Stimulated activated CD4-positive, alpha-beta T cell treated with anti-CD3 and anti-CD28 coated beads, TNF-alpha, amount 100 ng/mL, for 4 hours (primary cell): ENCODE measurements at regions not wholly inside any gene's neighbourhood (a gene's known extent, or its start where the extent isn't known, plus 50 kb on each side); places are given as distances from the start of the nearest gene placed in this dataset.
"Not testable (repeated sequence)": the region's sequence is repeated elsewhere in the genome, so short reads cannot be mapped to it uniquely, and the experiment has no call there.

Experiments used
- DNase-seq, 3 experiments: peaks; one replicate each; pipeline ENCODE4 v3.0.0-alpha.2; 2020; ENCODE audit warnings: low read depth in 3 of 3

- not testable (repeated sequence) for DNase-seq
Measured at GRCh38 chr2:89293399-89293798, 601.9 kb downstream of the RPIA start.

- not testable (repeated sequence) for DNase-seq
Measured at GRCh38 chr2:89294335-89294734, 602.9 kb downstream of the RPIA start.

DNA sequence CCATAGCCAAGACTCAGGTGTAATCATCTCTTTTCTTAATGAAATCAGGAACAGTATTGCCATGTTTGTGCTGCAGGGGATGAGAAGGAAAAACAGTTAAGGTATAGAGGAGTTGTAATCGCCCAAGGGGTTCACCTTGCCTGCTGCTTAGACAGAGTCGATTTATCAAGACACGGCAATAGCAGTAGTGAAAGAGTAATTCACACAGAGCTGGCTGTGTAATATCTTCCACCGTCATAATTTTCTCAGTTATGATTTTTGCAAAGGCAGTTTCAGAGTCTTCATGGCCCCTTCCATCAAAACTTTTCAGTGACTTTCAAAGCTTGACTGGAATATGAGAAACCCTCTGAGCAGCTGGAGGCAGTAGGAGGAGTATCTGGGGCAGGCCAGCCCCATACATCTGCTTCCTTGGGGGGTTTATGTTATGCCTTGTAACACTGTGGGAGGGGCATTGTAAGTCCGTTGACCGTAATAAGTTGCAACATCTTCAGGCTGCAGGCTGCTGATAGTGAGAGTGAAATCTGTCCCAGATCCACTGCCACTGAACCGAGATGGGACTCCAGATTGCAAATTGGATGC, 605.4 kb downstream of the RPIA start:
- not testable (repeated sequence) for DNase-seq

DNA sequence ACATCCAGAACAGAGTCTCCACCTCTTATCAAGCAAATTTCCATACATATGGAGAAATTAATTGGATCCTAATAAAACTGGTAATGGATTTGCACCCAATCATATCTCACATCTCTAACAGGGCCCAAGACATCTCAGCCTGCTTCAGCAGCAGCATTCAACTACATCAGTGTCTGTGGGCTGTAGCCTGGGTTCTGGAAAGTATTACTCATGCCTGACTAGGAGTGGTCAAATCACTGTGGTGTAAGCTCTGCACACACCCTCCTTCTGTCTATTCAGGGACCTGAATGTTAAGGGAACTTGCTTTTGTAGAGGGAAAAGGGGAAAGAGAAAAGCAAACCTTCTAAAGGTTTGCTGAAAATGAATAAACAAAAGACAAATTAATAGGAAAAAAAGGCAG, 607.7 kb downstream of the RPIA start:
- DNase-seq = not testable (repeated sequence)

DNA sequence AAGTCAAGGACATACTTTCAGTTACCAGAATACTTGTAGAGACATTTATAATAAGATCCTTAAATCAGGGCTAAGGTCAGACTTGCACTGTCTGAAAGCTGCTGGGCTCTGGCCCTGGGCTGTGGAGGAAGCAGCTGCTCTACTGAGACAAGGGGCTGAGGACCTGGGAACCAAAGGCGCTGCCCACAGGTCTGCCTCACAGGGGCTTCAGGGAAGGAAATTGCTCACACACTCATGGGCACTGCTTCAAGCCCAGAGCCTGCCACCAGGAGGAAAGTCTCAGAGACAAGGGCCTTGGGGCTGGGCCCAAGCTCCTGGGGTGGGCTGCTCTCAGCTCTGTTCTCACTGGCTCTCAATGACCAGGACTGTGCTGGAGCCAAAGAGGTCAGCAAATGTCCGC, 614.1 kb downstream of the RPIA start:
- not testable (repeated sequence) for DNase-seq

GRCh38 chr2:89306869-89307637, 615.6 kb downstream of the RPIA start:
- not testable (repeated sequence) for DNase-seq

DNA sequence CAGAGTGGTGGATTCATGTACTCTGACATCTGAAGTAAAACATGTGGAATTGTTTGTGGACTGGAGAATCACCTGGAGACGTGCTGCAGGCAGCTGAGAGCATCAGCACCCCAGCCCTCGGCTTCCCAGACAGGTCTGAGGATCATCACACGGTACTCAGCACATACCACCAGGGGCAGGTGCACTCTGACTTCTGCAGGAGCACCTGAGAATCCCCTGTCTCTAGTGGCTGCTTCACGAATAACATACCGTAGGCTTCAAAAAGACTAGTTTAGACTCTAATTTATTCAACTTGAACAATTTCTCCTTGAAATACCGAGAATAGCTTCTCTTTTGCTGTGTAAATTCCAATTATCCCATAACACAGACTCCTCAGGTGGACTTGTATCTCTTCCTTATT, 627.5 kb downstream of the RPIA start:
- DNase-seq = not testable (repeated sequence)

DNA sequence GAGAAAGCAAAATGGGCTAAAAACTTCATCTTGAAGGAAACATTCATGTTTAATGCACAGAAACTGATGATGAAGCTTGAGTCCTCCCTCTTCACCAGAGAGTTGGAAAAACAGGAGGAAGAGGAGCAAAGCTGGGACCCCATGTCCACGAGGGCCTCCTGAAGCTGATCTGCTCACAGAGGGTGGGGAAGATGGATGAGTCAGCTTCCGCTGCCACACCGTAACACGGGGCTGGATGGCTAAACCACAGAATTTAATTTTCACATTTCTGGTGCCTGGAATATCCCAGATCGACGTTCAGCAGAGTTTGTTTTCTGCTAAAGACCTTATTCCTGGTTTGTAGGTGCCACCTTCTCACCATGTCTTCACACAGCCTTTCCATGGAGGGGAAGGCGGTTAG, 634.4 kb downstream of the RPIA start:
- not testable (repeated sequence) for DNase-seq

DNA sequence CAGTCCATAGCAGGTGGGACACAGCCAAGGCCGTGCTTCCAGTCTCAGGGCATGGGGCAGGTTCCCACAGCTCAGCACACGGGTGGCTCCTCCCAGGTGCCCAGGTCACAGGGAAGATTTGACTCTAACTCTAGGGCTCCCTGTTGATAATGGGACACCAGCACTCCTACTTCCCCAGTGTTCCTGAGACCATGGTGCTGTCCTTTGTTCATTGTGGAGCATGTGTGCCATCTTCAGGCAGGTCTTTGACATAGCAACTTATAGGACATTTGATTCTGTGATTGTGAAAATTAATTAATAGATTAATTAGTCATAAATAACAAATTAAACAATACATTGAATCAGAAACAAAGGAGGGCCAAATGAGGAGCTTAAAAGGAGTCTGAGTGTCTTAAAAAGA, 635.0 kb downstream of the RPIA start:
- not testable (repeated sequence) for DNase-seq

DNA sequence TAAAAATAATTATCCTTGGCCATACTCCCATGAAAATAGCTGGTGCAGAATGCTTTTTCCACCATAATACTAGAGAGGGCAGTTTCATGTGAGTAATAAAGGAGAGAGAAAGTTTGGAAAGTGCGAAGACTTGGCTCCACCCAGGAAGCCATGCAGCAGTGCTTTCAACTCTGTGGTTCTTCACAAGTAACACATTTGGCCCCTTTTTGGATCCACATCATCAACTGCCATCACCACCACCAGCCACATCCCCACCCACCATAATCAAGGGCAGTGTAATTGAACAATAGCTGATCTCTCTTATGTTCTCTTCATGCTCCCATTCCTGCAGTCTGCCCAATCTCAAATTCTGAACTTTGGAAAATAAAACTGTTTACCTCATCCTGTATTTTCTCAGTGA, 637.3 kb downstream of the RPIA start:
- DNase-seq = not testable (repeated sequence)
